Colonic mucosa (tissue), 4 donors: ENCODE measurements at regions not wholly inside any gene's neighbourhood (a gene's known extent, or its start where the extent isn't known, plus 50 kb on each side); places are given as distances from the start of the nearest gene placed in this dataset.

ENCODE experiments used
- DNase-seq: peaks from one replicate; pipeline ENCODE4 v3.0.0-alpha.2; 2020
- H3K27ac ChIP-seq: fragments of 200-600 bp; one replicate; pipeline ENCODE4 v1.8.0; 2021
- H3K27me3 ChIP-seq: fragments of 200-600 bp; one replicate; pipeline ENCODE4 v1.8.0; 2021
- H3K36me3 ChIP-seq: fragments of 200-600 bp; one replicate; pipeline ENCODE4 v1.8.0; 2021
- H3K4me1 ChIP-seq: fragments of 200-600 bp; one replicate; pipeline ENCODE4 v1.8.0; 2021; ENCODE audit warnings: mild to moderate bottlenecking
- H3K4me3 ChIP-seq: fragments of 200-600 bp; one replicate; pipeline ENCODE4 v1.8.0; 2021
- H3K9ac ChIP-seq, 2 donors: one replicate each; pipeline ENCODE4 v1.7.0; 2013; ENCODE audit warnings: control low read depth in 2 of 2, low read depth in 2 of 2, low read length in 2 of 2
- H3K9me3 ChIP-seq: fragments of 200-600 bp; one replicate; pipeline ENCODE4 v1.8.0; 2021
- intact Hi-C: fragments of 100-400 bp; cut with DNase I; formaldehyde crosslinking; loops from one replicate; pipeline ENCODE4 v1.14.1; 2022
- TF ChIP-seq, protein P1 (sequence below): fragments of 200-600 bp; IDR thresholded peaks from one replicate; pipeline ENCODE4 v1.8.0; 2022; ENCODE audit warnings: antibody characterized with exemption, mild to moderate bottlenecking
- donor health status: healthy.
- donor health status: DM: no; HTN: no; CAD: no.
- donor health status: DM: no; HTN: no; CAD: no.

DNA sequence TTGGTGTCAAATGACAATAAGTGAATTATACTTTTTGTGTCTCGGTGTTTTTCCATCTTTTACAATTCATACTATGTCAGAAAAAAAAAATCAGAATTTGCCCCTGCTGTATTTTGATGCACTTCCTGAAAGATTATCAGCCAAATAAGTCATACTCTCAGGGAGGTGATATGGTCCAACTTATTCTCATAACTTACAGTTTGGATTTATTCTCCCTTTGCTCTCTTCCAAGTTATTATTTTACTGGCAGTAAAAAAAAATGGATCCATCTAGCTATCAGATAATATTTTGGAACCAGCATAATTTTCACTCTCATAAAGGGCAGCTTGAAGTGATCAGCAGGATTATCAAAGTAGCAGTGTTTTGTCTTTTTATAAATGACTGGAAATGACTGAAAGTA is 337.1 kb downstream of the BMPER start:
- no peak overlapping the region for H3K27ac ChIP-seq
- TF ChIP-seq, protein P1, sequence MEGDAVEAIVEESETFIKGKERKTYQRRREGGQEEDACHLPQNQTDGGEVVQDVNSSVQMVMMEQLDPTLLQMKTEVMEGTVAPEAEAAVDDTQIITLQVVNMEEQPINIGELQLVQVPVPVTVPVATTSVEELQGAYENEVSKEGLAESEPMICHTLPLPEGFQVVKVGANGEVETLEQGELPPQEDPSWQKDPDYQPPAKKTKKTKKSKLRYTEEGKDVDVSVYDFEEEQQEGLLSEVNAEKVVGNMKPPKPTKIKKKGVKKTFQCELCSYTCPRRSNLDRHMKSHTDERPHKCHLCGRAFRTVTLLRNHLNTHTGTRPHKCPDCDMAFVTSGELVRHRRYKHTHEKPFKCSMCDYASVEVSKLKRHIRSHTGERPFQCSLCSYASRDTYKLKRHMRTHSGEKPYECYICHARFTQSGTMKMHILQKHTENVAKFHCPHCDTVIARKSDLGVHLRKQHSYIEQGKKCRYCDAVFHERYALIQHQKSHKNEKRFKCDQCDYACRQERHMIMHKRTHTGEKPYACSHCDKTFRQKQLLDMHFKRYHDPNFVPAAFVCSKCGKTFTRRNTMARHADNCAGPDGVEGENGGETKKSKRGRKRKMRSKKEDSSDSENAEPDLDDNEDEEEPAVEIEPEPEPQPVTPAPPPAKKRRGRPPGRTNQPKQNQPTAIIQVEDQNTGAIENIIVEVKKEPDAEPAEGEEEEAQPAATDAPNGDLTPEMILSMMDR, result no peak
- DNase-seq, result no peak
- H3K4me1 ChIP-seq, result no peaks in the 10 kb centered on the region
- H3K27me3 ChIP-seq, result no peaks in the 10 kb centered on the region
- no peak overlapping the region for H3K4me3 ChIP-seq
- H3K9me3 ChIP-seq, result no peaks in the 10 kb centered on the region
- H3K36me3 ChIP-seq, result no peaks in the 10 kb centered on the region
- H3K9ac ChIP-seq, result no peak overlapping the region
- intact Hi-C loops, result no loop called here

DNA sequence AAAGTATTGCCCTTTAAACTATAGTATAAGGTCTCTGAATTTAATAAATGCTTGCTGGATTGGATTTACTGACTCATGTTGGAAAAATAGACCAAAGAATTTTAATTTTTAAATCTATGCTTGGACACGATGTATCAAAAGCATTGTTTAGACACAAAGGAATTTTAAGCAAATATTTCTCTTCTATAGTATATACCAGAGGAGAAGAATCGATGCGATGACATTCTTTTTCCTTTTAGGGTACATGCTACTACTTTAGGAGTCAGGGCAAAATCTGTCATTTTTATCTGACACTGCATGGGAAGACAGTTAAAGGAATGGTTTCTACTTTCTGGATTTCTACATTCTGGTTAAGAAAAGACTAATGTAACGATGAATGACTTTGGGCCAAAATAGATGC is 339.9 kb downstream of the BMPER start:
- intact Hi-C loops, result no loop called here
- Histone ChIP-seq H3K27ac (no peak overlapping the region), H3K9ac (no peak overlapping the region), H3K4me3 (no peak overlapping the region), H3K9me3 (no peaks in the 10 kb centered on the region), H3K27me3 (no peaks in the 10 kb centered on the region), H3K36me3 (no peaks in the 10 kb centered on the region), H3K4me1 (no peaks in the 10 kb centered on the region)
- DNase-seq, result no peak
- TF ChIP-seq, protein P1, result no peak

DNA sequence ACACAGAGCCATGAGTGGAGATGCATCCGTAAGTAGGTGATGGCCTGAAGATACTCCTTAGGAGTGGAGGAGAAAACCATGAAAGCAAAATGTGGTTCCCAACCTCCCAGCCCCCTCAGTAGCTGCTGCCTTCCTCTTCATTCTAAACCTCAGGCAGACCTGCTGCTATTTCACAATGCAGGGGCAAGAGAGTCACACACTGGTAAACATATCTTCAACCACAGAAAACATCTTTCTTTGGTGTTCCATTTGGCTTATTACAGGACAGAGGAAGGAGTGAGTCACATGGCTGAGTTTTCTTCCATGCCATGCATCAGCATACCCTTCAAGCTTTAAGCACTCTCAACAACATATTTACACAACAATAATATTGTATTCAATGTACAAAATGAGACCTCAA is 342.1 kb downstream of the BMPER start:
- TF ChIP-seq, protein P1, result no peak
- intact Hi-C loops, result no loop called here

DNA sequence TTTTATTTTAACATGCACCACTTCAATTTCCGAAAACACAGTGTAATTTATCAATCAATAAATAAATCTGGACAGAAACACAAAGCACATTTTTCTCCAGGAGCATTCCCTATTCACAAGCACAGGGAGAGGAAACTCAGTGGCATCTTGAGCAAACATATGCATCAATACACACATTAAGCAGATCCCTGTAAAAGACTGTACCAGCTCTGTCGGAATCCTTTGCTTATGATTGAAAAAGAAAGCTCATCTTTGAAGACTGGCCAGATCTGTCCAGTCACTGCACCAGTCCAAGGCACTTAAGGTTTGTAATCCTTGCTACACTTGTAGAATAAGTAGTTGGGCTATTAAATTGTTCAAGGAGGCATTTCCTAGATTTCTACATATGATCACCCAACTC is 343.9 kb downstream of the BMPER start:
- no peaks in the 10 kb centered on the region for H3K27me3 ChIP-seq
- H3K27ac ChIP-seq, result no peak overlapping the region
- no peak overlapping the region for H3K4me3 ChIP-seq
- no peaks in the 10 kb centered on the region for H3K4me1 ChIP-seq
- TF ChIP-seq, protein P1, result no peak
- no peak overlapping the region for H3K9ac ChIP-seq
- intact Hi-C loops, result no loop called here
- DNase-seq, result no peak
- no peaks in the 10 kb centered on the region for H3K36me3 ChIP-seq
- H3K9me3 ChIP-seq, result no peaks in the 10 kb centered on the region

More for the DNA sequence above, 342.1 kb downstream of the BMPER start:
- Histone ChIP-seq H3K4me3 (no peak overlapping the region), H3K36me3 (no peaks in the 10 kb centered on the region), H3K4me1 (no peaks in the 10 kb centered on the region), H3K27ac (no peak overlapping the region), H3K27me3 (no peaks in the 10 kb centered on the region), H3K9me3 (no peaks in the 10 kb centered on the region), H3K9ac (no peak overlapping the region)
- no peak for DNase-seq

DNA sequence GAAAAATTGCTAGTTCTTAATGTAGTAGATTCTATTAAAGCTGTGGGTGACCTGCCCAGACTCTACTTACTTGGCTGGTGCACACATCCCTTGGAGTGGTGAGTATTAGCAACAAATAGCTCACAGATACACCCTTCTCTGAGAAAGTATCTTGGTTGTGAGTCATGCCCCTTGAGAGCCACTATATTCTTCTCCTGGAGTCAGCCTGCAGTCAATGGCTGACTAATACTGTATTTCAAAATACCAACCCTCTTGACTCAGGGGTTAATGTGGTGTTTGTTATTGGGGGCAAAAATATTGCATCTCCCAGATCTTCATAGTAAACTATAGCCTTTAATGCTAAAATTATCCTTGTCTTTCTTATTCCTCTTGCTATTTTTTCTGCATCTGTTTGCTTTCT is 354.9 kb downstream of the BMPER start:
- Histone ChIP-seq H3K9me3 (no peaks in the 10 kb centered on the region), H3K27ac (no peak overlapping the region), H3K4me1 (no peaks in the 10 kb centered on the region), H3K4me3 (no peak overlapping the region), H3K27me3 (no peaks in the 10 kb centered on the region), H3K36me3 (no peaks in the 10 kb centered on the region), H3K9ac (no peak overlapping the region)
- no peak for DNase-seq
- intact Hi-C loops, result no loop called here
- TF ChIP-seq, protein P1, result no peak

DNA sequence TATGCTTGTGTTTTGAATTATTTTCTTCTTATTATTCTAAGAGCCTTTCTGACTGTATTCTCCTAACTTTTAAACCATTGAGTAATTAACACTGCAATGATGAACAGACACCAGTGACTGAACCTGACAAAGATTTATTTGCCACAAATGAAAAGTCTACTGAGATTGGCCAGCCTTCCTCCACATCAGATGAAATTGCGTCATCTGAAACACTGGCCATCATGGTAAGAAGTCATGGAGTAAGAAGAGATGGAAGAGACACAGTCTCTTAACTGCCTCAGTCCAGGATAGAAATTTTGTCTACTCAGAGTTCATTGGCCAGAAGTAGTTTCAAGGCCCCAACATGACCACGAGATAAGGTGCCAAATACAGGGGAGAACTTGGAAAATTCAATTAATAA is 357.8 kb downstream of the BMPER start:
- no peaks in the 10 kb centered on the region for H3K36me3 ChIP-seq
- no peak overlapping the region for H3K9ac ChIP-seq
- H3K9me3 ChIP-seq, result no peaks in the 10 kb centered on the region
- no peaks in the 10 kb centered on the region for H3K27me3 ChIP-seq
- H3K4me3 ChIP-seq, result no peak overlapping the region
- no peaks in the 10 kb centered on the region for H3K4me1 ChIP-seq
- no peak for DNase-seq
- TF ChIP-seq, protein P1, result no peak
- intact Hi-C loops, result no loop called here
- no peak overlapping the region for H3K27ac ChIP-seq
